ENCODE measurements at regions not wholly inside any gene's neighbourhood (a gene's known extent, or its start where the extent isn't known, plus 50 kb on each side); places are given as distances from the start of the nearest gene placed in this dataset.

GRCh38 chr4:57318703-57319102 lies 208.5 kb upstream of the IGFBP7 start:
- Histone ChIP-seq H3K27ac (ENCODE audit: low read depth, low read length, poor library complexity, severe bottlenecking) (no peak overlapping the region), H3K9me2 (ENCODE audit: low read depth, low read length) (no peaks in the 10 kb centered on the region), H3F3A (ENCODE audit: insufficient read depth, low read length) (no peaks in the 10 kb centered on the region), H3K4me3 (ENCODE audit: low read depth, low read length, poor library complexity, severe bottlenecking) (no peak overlapping the region), H3K4me2 (ENCODE audit: low read length) (no peak overlapping the region), H2AFZ (ENCODE audit: low read length) (no peak overlapping the region), H3K36me3 (ENCODE audit: insufficient read depth, low read length) (no peaks in the 10 kb centered on the region), H3K4me1 (ENCODE audit: insufficient read depth, low read length, severe bottlenecking) (no peaks in the 10 kb centered on the region), H3K27me3 (ENCODE audit: insufficient read depth, low read length) (no peaks in the 10 kb centered on the region), H3K9me3 (ENCODE audit: low read length) (no peaks in the 10 kb centered on the region), H3K79me2 (ENCODE audit: insufficient read depth, low read length) (no peaks in the 10 kb centered on the region), H3K9ac (ENCODE audit: low read length) (no peak overlapping the region), H4K20me1 (ENCODE audit: insufficient read depth, low read length) (no peaks in the 10 kb centered on the region)
- TF ChIP-seq EZH2 (IDR thresholded peaks at IDR 0.05; ENCODE audit: borderline replicate concordance, low read length) (no peak), CTCF (IDR thresholded peaks at IDR 0.05; ENCODE audit: low read length) (no peak)

DNA sequence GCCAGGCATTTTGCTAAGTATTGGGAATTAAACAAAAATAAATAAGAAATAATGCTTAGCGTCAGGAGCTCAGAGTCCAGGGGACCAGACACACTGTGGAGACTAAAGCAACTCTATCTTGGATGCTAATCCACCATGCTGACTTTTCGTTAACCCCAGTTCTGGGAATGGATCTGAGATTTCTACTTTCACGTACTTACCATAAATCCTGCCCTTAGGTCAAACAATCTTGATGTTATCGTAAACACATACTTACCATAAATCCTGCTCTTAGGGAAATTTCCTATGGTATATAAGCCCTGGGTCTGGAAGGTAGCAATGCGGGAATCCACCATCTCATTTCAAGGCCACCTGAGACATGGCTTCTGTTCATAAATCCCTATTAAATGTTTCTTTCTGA lies 204.5 kb upstream of the IGFBP7 start:
- H3K9me3 ChIP-seq (ENCODE audit: low read length) = no peaks in the 10 kb centered on the region
- H4K20me1 ChIP-seq (ENCODE audit: insufficient read depth, low read length) = no peaks in the 10 kb centered on the region
- TF ChIP-seq EZH2 (IDR thresholded peaks at IDR 0.05; ENCODE audit: borderline replicate concordance, low read length) (no peak), CTCF (IDR thresholded peaks at IDR 0.05; ENCODE audit: low read length) (no peak)
- H3K4me1 ChIP-seq (ENCODE audit: insufficient read depth, low read length, severe bottlenecking) = no peaks in the 10 kb centered on the region
- H3K4me3 ChIP-seq (ENCODE audit: low read depth, low read length, poor library complexity, severe bottlenecking) = no peak overlapping the region
- H3K27me3 ChIP-seq (ENCODE audit: insufficient read depth, low read length) = no peaks in the 10 kb centered on the region
- H3K4me2 ChIP-seq (ENCODE audit: low read length) = no peak overlapping the region
- H3K27ac ChIP-seq (ENCODE audit: low read depth, low read length, poor library complexity, severe bottlenecking) = no peak overlapping the region
- no peaks in the 10 kb centered on the region for H3K79me2 ChIP-seq (ENCODE audit: insufficient read depth, low read length)
- H3K36me3 ChIP-seq (ENCODE audit: insufficient read depth, low read length) = no peaks in the 10 kb centered on the region
- H3K9ac ChIP-seq (ENCODE audit: low read length) = no peak overlapping the region
- no peak overlapping the region for H2AFZ ChIP-seq (ENCODE audit: low read length)
- H3F3A ChIP-seq (ENCODE audit: insufficient read depth, low read length) = no peaks in the 10 kb centered on the region
- no peaks in the 10 kb centered on the region for H3K9me2 ChIP-seq (ENCODE audit: low read depth, low read length)

GRCh38 chr4:57312296-57312695 lies 202.1 kb upstream of the IGFBP7 start:
- TF ChIP-seq EZH2 (IDR thresholded peaks at IDR 0.05; ENCODE audit: borderline replicate concordance, low read length) (no peak), CTCF (IDR thresholded peaks at IDR 0.05; ENCODE audit: low read length) (no peak)

More at GRCh38 chr4:57312296-57312695, 202.1 kb upstream of the IGFBP7 start:
- Histone ChIP-seq H3K4me1 (ENCODE audit: insufficient read depth, low read length, severe bottlenecking) (no peaks in the 10 kb centered on the region), H4K20me1 (ENCODE audit: insufficient read depth, low read length) (no peaks in the 10 kb centered on the region), H3K4me2 (ENCODE audit: low read length) (no peak overlapping the region), H2AFZ (ENCODE audit: low read length) (no peak overlapping the region), H3K36me3 (ENCODE audit: insufficient read depth, low read length) (no peaks in the 10 kb centered on the region), H3K27ac (ENCODE audit: low read depth, low read length, poor library complexity, severe bottlenecking) (no peak overlapping the region), H3K9me3 (ENCODE audit: low read length) (no peaks in the 10 kb centered on the region), H3K27me3 (ENCODE audit: insufficient read depth, low read length) (no peaks in the 10 kb centered on the region), H3K79me2 (ENCODE audit: insufficient read depth, low read length) (no peaks in the 10 kb centered on the region), H3K9me2 (ENCODE audit: low read depth, low read length) (no peaks in the 10 kb centered on the region), H3K4me3 (ENCODE audit: low read depth, low read length, poor library complexity, severe bottlenecking) (no peak overlapping the region), H3F3A (ENCODE audit: insufficient read depth, low read length) (no peaks in the 10 kb centered on the region), H3K9ac (ENCODE audit: low read length) (no peak overlapping the region)

Data from OCI-LY1 (cell line).